ENCODE measurements at regions not wholly inside any gene's neighbourhood (a gene's known extent, or its start where the extent isn't known, plus 50 kb on each side); places are given as distances from the start of the nearest gene placed in this dataset.

- ChIA-PET CTCF (interaction anchor here (0.6 to 1.8 kb wide), 17 partner anchors 11 to 1249 kb away, joined by 3 to 7 read pairs (median 3); no protein-coding TSS in a partner anchor), POLR2A (no interaction called here)
Observed at GRCh38 chr2:6773007-6773693, 92.6 kb downstream of the CMPK2 start.

GRCh38 chr2:6773694-6774044 is 92.0 kb downstream of the CMPK2 start:
- Mint-ChIP-seq H3K9me3 (ENCODE audit: low read depth) (no peaks in the 10 kb centered on the region), H3K27me3 (peaks cover 28% of the 10 kb centered on the region), H3K4me1 (peaks cover 10% of the 10 kb centered on the region), H3K36me3 (ENCODE audit: low read depth) (no peaks in the 10 kb centered on the region), H3K4me3 (no peak overlapping the region), H3K27ac (no peak overlapping the region)
- CTCF ChIA-PET = interaction anchor here (1.0 to 1.8 kb wide), 5 partner anchors 10 to 151 kb away, joined by 3 to 7 read pairs (median 3); no protein-coding TSS in a partner anchor
- no peak for ATAC-seq
- POLR2A ChIA-PET = no interaction called here
- intact Hi-C loops (cut with DNase I, micrococcal nuclease) = loop anchor here in 1 of 2 experiments (2.0 to 5.0 kb wide), 3 partner anchors 101 to 1406 kb away; no protein-coding TSS in a partner anchor
- no peak for DNase-seq

More at GRCh38 chr2:6773007-6773693, 92.6 kb downstream of the CMPK2 start:
- Mint-ChIP-seq H3K36me3 (ENCODE audit: low read depth) (no peaks in the 10 kb centered on the region), H3K27ac (no peak overlapping the region), H3K27me3 (peaks cover 28% of the 10 kb centered on the region), H3K9me3 (ENCODE audit: low read depth) (no peaks in the 10 kb centered on the region), H3K4me3 (no peak overlapping the region), H3K4me1 (peaks cover 10% of the 10 kb centered on the region)
- DNase-seq (peak; percentile 86), ATAC-seq (peak; percentile 94)
- intact Hi-C loops (cut with DNase I, micrococcal nuclease) = loop anchor here in 1 of 2 experiments (2.0 to 5.0 kb wide), 3 partner anchors 101 to 1406 kb away; no protein-coding TSS in a partner anchor

- Mint-ChIP-seq H3K9me3 (ENCODE audit: low read depth) (no peaks in the 10 kb centered on the region), H3K4me1 (peaks cover 16% of the 10 kb centered on the region), H3K4me3 (no peak overlapping the region), H3K27me3 (peaks cover 26% of the 10 kb centered on the region), H3K27ac (no peak overlapping the region), H3K36me3 (ENCODE audit: low read depth) (no peaks in the 10 kb centered on the region)
- ATAC-seq (no peak), DNase-seq (no peak)
- ChIA-PET CTCF (no interaction called here), POLR2A (no interaction called here)
- intact Hi-C loops (cut with DNase I, micrococcal nuclease) = no loop called here
Observed at GRCh38 chr2:6776125-6776524, 89.6 kb downstream of the CMPK2 start.

GRCh38 chr2:6777626-6778025 is 88.1 kb downstream of the CMPK2 start:
- Mint-ChIP-seq H3K4me3 (no peak overlapping the region), H3K27me3 (peaks cover 17% of the 10 kb centered on the region), H3K36me3 (ENCODE audit: low read depth) (no peaks in the 10 kb centered on the region), H3K4me1 (peaks cover 20% of the 10 kb centered on the region), H3K27ac (no peak overlapping the region), H3K9me3 (ENCODE audit: low read depth) (no peaks in the 10 kb centered on the region)
- CTCF ChIA-PET = interaction anchor here (1.0 kb wide), 1 partner anchor 13 kb away, joined by 3 read pairs; no protein-coding TSS in a partner anchor
- intact Hi-C loops (cut with DNase I, micrococcal nuclease) = no loop called here
- POLR2A ChIA-PET = no interaction called here
- DNase-seq (no peak), ATAC-seq (no peak)

GRCh38 chr2:6780765-6781274 is 84.9 kb downstream of the CMPK2 start:
- Mint-ChIP-seq H3K4me1 (peaks cover 10% of the 10 kb centered on the region), H3K36me3 (ENCODE audit: low read depth) (no peaks in the 10 kb centered on the region), H3K27ac (no peak overlapping the region), H3K4me3 (no peak overlapping the region), H3K27me3 (no peaks in the 10 kb centered on the region), H3K9me3 (ENCODE audit: low read depth) (no peaks in the 10 kb centered on the region)
- ChIA-PET CTCF (no interaction called here), POLR2A (no interaction called here)
- intact Hi-C loops (cut with DNase I, micrococcal nuclease) = no loop called here
- peak; percentile 55 for DNase-seq
- peak; percentile 89 for ATAC-seq

GRCh38 chr2:6782517-6783237 is 83.0 kb downstream of the CMPK2 start:
- DNase-seq (no peak), ATAC-seq (no peak)
- Mint-ChIP-seq H3K27me3 (no peaks in the 10 kb centered on the region), H3K4me1 (peaks cover 10% of the 10 kb centered on the region), H3K9me3 (ENCODE audit: low read depth) (no peaks in the 10 kb centered on the region), H3K4me3 (no peak overlapping the region), H3K27ac (no peak overlapping the region), H3K36me3 (ENCODE audit: low read depth) (no peaks in the 10 kb centered on the region)
- ChIA-PET POLR2A (no interaction called here), CTCF (interaction anchor here (0.8 kb wide), 1 partner anchor 15 kb away, joined by 3 read pairs; no protein-coding TSS in a partner anchor)
- intact Hi-C loops (cut with DNase I, micrococcal nuclease) = no loop called here

- ChIA-PET CTCF (interaction anchor here (1.8 kb wide), 1 partner anchor 9 kb away, joined by 7 read pairs; no protein-coding TSS in a partner anchor), POLR2A (no interaction called here)
- H3K27me3 Mint-ChIP-seq = no peaks in the 10 kb centered on the region
- no peak overlapping the region for H3K4me3 Mint-ChIP-seq
- ATAC-seq (no peak), DNase-seq (no peak)
- H3K36me3 Mint-ChIP-seq (ENCODE audit: low read depth) = no peaks in the 10 kb centered on the region
- peaks cover 10% of the 10 kb centered on the region for H3K4me1 Mint-ChIP-seq
- no peaks in the 10 kb centered on the region for H3K9me3 Mint-ChIP-seq (ENCODE audit: low read depth)
- no peak overlapping the region for H3K27ac Mint-ChIP-seq
- intact Hi-C loops (cut with DNase I, micrococcal nuclease) = no loop called here
Observed at GRCh38 chr2:6783238-6783614, 82.5 kb downstream of the CMPK2 start.

GRCh38 chr2:6784291-6784690 is 81.4 kb downstream of the CMPK2 start:
- no peak overlapping the region for H3K27ac Mint-ChIP-seq
- intact Hi-C loops (cut with DNase I, micrococcal nuclease) = no loop called here
- ATAC-seq = no peak
- H3K36me3 Mint-ChIP-seq (ENCODE audit: low read depth) = no peaks in the 10 kb centered on the region
- ChIA-PET CTCF (interaction anchor here (0.7 to 1.8 kb wide), 3 partner anchors 10 to 1507 kb away, joined by 3 to 7 read pairs (median 3); no protein-coding TSS in a partner anchor), POLR2A (no interaction called here)
- no peaks in the 10 kb centered on the region for H3K9me3 Mint-ChIP-seq (ENCODE audit: low read depth)
- DNase-seq = no peak
- no peak overlapping the region for H3K4me3 Mint-ChIP-seq
- peaks cover 2% of the 10 kb centered on the region for H3K27me3 Mint-ChIP-seq
- H3K4me1 Mint-ChIP-seq = peaks cover 10% of the 10 kb centered on the region

GRCh38 chr2:6785493-6785892 is 80.2 kb downstream of the CMPK2 start:
- intact Hi-C loops (cut with DNase I, micrococcal nuclease) = no loop called here
- no peak for ATAC-seq
- ChIA-PET CTCF (no interaction called here), POLR2A (no interaction called here)
- no peak for DNase-seq
- Mint-ChIP-seq H3K27me3 (peaks cover 2% of the 10 kb centered on the region), H3K27ac (no peak overlapping the region), H3K36me3 (ENCODE audit: low read depth) (no peaks in the 10 kb centered on the region), H3K4me1 (peaks cover 10% of the 10 kb centered on the region), H3K4me3 (no peak overlapping the region), H3K9me3 (ENCODE audit: low read depth) (no peaks in the 10 kb centered on the region)

- ATAC-seq (no peak), DNase-seq (no peak)
- no peaks in the 10 kb centered on the region for H3K36me3 Mint-ChIP-seq (ENCODE audit: low read depth)
- no peaks in the 10 kb centered on the region for H3K9me3 Mint-ChIP-seq (ENCODE audit: low read depth)
- ChIA-PET CTCF (interaction anchor here (0.7 to 1.4 kb wide), 2 partner anchors 15 to 537 kb away, joined by 3 read pairs; no protein-coding TSS in a partner anchor), POLR2A (no interaction called here)
- no peak overlapping the region for H3K4me3 Mint-ChIP-seq
- intact Hi-C loops (cut with DNase I, micrococcal nuclease) = no loop called here
- H3K27me3 Mint-ChIP-seq = peaks cover 2% of the 10 kb centered on the region
- H3K27ac Mint-ChIP-seq = no peak overlapping the region
- H3K4me1 Mint-ChIP-seq = no peaks in the 10 kb centered on the region
Observed at GRCh38 chr2:6787376-6787775, 78.3 kb downstream of the CMPK2 start.

- H3K4me3 Mint-ChIP-seq = no peak overlapping the region
Observed at GRCh38 chr2:6788614-6789013, 77.1 kb downstream of the CMPK2 start.

More at GRCh38 chr2:6788614-6789013, 77.1 kb downstream of the CMPK2 start:
- Mint-ChIP-seq H3K27me3 (peaks cover 2% of the 10 kb centered on the region), H3K9me3 (ENCODE audit: low read depth) (no peaks in the 10 kb centered on the region), H3K36me3 (ENCODE audit: low read depth) (no peaks in the 10 kb centered on the region), H3K27ac (no peak overlapping the region), H3K4me1 (no peaks in the 10 kb centered on the region)
- CTCF ChIA-PET = interaction anchor here (0.7 to 1.2 kb wide), 2 partner anchors 79 to 660 kb away, joined by 3 to 4 read pairs; no protein-coding TSS in a partner anchor
- POLR2A ChIA-PET = no interaction called here
- no peak for DNase-seq
- intact Hi-C loops (cut with DNase I, micrococcal nuclease) = no loop called here
- ATAC-seq = no peak
